ENCODE measurements at regions not wholly inside any gene's neighbourhood (a gene's known extent, or its start where the extent isn't known, plus 50 kb on each side); places are given as distances from the start of the nearest gene placed in this dataset.
"Not testable (repeated sequence)": the region's sequence is repeated elsewhere in the genome, so short reads cannot be mapped to it uniquely, and the experiment has no call there.

GRCh38 chr4:77220828-77221613, 64.0 kb downstream of the CCNG2 start:
- Mint-ChIP-seq H3K36me3 (ENCODE audit: low read depth) (no peaks in the 10 kb centered on the region), H3K4me1 (no peaks in the 10 kb centered on the region), H3K27ac (no peak overlapping the region), H3K4me3 (no peak overlapping the region), H3K27me3 (peaks cover 31% of the 10 kb centered on the region)
- H3K9me3 ChIP-seq (ENCODE audit: control insufficient read depth, low read length, poor library complexity, severe bottlenecking), result no peaks in the 10 kb centered on the region
- no peak for DNase-seq
- ATAC-seq, result no peak

GRCh38 chr4:77225022-77225421, 68.0 kb downstream of the CCNG2 start:
- H3K4me3 Mint-ChIP-seq, result no peak overlapping the region
- H3K27ac Mint-ChIP-seq, result no peak overlapping the region
- no peak for ATAC-seq
- H3K9me3 ChIP-seq (ENCODE audit: control insufficient read depth, low read length, poor library complexity, severe bottlenecking), result no peaks in the 10 kb centered on the region
- H3K27me3 Mint-ChIP-seq, result peaks cover 31% of the 10 kb centered on the region
- no peak for DNase-seq
- H3K36me3 Mint-ChIP-seq (ENCODE audit: low read depth), result no peaks in the 10 kb centered on the region
- no peaks in the 10 kb centered on the region for H3K4me1 Mint-ChIP-seq

- peaks cover 30% of the 10 kb centered on the region for H3K27me3 Mint-ChIP-seq
- no peak for DNase-seq
- no peak overlapping the region for H3K4me3 Mint-ChIP-seq
- no peaks in the 10 kb centered on the region for H3K9me3 ChIP-seq (ENCODE audit: control insufficient read depth, low read length, poor library complexity, severe bottlenecking)
- no peaks in the 10 kb centered on the region for H3K4me1 Mint-ChIP-seq
- no peaks in the 10 kb centered on the region for H3K36me3 Mint-ChIP-seq (ENCODE audit: low read depth)
- ATAC-seq, result no peak
- no peak overlapping the region for H3K27ac Mint-ChIP-seq
Observed at GRCh38 chr4:77226939-77227705, 70.1 kb downstream of the CCNG2 start.

- peaks cover 21% of the 10 kb centered on the region for H3K27me3 Mint-ChIP-seq
- H3K4me3 Mint-ChIP-seq, result no peak overlapping the region
- ATAC-seq (no peak), DNase-seq (no peak)
- H3K4me1 Mint-ChIP-seq, result no peaks in the 10 kb centered on the region
- H3K36me3 Mint-ChIP-seq (ENCODE audit: low read depth), result peaks cover 2% of the 10 kb centered on the region
- H3K9me3 ChIP-seq (ENCODE audit: control insufficient read depth, low read length, poor library complexity, severe bottlenecking), result no peaks in the 10 kb centered on the region
- no peak overlapping the region for H3K27ac Mint-ChIP-seq
Observed at GRCh38 chr4:77229433-77229832, 72.4 kb downstream of the CCNG2 start.

DNA sequence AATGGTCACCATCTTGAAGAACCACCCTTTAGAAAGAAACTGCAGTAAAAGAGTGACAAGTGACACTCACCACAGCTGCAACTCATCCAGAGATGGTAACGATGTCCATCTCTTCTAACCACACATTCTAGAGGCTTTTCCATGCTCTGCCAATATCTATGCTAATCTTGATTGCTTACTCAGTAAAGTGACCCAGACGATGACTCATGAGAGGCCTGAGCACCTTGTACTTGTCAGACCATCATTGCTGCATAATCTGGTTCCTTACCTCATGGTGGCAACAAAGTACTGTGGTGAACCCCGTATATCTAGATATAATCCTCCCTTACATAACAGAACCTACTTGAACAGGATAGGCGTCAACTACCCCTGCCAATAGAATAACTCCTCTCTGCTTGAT, 75.6 kb downstream of the CCNG2 start:
- Mint-ChIP-seq H3K4me3 (no peak overlapping the region), H3K36me3 (ENCODE audit: low read depth) (peaks cover 2% of the 10 kb centered on the region), H3K27me3 (peaks cover 50% of the 10 kb centered on the region), H3K27ac (no peak overlapping the region), H3K4me1 (no peaks in the 10 kb centered on the region)
- DNase-seq, result no peak
- no peak for ATAC-seq
- no peaks in the 10 kb centered on the region for H3K9me3 ChIP-seq (ENCODE audit: control insufficient read depth, low read length, poor library complexity, severe bottlenecking)

GRCh38 chr4:77235289-77235854, 78.4 kb downstream of the CCNG2 start:
- no peaks in the 10 kb centered on the region for H3K9me3 ChIP-seq (ENCODE audit: control insufficient read depth, low read length, poor library complexity, severe bottlenecking)
- no peak overlapping the region for H3K27ac Mint-ChIP-seq
- no peaks in the 10 kb centered on the region for H3K4me1 Mint-ChIP-seq
- no peak overlapping the region for H3K4me3 Mint-ChIP-seq
- no peak for ATAC-seq
- H3K36me3 Mint-ChIP-seq (ENCODE audit: low read depth), result peaks cover 2% of the 10 kb centered on the region
- no peak for DNase-seq
- peaks cover 58% of the 10 kb centered on the region for H3K27me3 Mint-ChIP-seq

DNA sequence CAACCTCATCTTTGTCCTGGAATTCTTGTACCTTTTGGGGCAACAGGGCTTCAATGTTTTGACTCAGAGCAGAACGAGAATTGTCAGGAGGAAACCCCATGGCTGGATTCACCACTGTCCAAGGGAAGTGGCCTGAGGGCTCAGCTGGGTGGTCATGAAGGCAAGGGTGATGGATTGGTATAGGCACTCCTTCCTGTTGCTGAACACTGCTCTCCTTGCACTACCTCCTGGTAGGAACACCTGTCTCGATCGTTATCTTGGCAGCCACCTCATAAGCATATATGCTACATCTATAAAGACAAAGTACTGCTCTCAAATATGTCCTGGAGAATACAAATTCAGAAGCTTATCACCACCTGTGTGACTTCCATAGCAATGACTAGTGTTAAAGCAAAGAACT, 79.8 kb downstream of the CCNG2 start:
- Mint-ChIP-seq H3K4me3 (no peak overlapping the region), H3K36me3 (ENCODE audit: low read depth) (peaks cover 2% of the 10 kb centered on the region), H3K27me3 (peaks cover 70% of the 10 kb centered on the region), H3K4me1 (no peaks in the 10 kb centered on the region), H3K27ac (no peak overlapping the region)
- no peaks in the 10 kb centered on the region for H3K9me3 ChIP-seq (ENCODE audit: control insufficient read depth, low read length, poor library complexity, severe bottlenecking)
- DNase-seq, result no peak
- ATAC-seq, result no peak

DNA sequence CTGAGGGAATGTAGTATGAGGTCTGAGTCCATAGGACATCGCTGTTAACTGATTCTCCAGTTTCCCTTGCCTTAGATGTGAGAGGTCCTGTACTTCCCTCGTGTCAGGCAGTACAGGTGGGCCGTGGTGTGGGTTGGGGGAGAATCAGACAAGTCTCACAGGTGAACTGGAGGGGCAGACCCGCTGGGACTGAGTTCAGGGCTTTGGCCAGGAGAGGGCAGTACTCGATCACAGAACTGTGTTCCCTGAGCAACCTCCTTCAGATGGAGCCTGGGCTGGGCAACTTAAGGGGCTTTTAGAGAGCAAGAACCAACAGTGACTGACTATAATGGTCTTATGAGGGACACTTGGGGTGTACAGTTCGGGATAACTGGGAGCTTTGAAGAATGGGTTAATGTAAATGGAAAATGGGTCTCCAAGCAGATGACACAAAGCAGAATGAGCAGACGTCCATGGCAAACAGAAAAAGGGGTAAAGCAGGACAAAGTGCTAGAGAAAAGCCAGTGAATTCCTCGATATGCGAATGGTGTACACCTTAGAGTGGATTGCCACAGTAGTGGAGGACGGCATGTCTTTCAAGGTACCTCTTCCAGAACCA, 83.6 kb downstream of the CCNG2 start:
- DNase-seq, result peak; percentile 12 to 14 (median 12)
- no peaks in the 10 kb centered on the region for H3K9me3 ChIP-seq (ENCODE audit: control insufficient read depth, low read length, poor library complexity, severe bottlenecking)
- peaks cover 57% of the 10 kb centered on the region for H3K27me3 Mint-ChIP-seq
- no peak overlapping the region for H3K4me3 Mint-ChIP-seq
- peak; percentile 59 for ATAC-seq
- H3K27ac Mint-ChIP-seq, result no peak overlapping the region
- H3K36me3 Mint-ChIP-seq (ENCODE audit: low read depth), result no peaks in the 10 kb centered on the region
- H3K4me1 Mint-ChIP-seq, result no peaks in the 10 kb centered on the region

GRCh38 chr4:77248805-77249204, 91.8 kb downstream of the CCNG2 start:
- H3K9me3 ChIP-seq (ENCODE audit: control insufficient read depth, low read length, poor library complexity, severe bottlenecking), result no peaks in the 10 kb centered on the region
- Mint-ChIP-seq H3K36me3 (ENCODE audit: low read depth) (no peaks in the 10 kb centered on the region), H3K27me3 (peaks cover 30% of the 10 kb centered on the region), H3K4me1 (no peaks in the 10 kb centered on the region), H3K4me3 (no peak overlapping the region), H3K27ac (no peak overlapping the region)
- ATAC-seq (no peak), DNase-seq (no peak)

- no peaks in the 10 kb centered on the region for H3K4me1 Mint-ChIP-seq
- H3K9me3 ChIP-seq (ENCODE audit: control insufficient read depth, low read length, poor library complexity, severe bottlenecking), result no peaks in the 10 kb centered on the region
- H3K27ac Mint-ChIP-seq, result no peak overlapping the region
- DNase-seq (no peak), ATAC-seq (no peak)
- H3K4me3 Mint-ChIP-seq, result no peak overlapping the region
- H3K36me3 Mint-ChIP-seq (ENCODE audit: low read depth), result no peaks in the 10 kb centered on the region
- H3K27me3 Mint-ChIP-seq, result peaks cover 43% of the 10 kb centered on the region
Observed at GRCh38 chr4:77251751-77252150, 94.7 kb downstream of the CCNG2 start.

GRCh38 chr4:77263247-77263646, 106.2 kb downstream of the CCNG2 start:
- H3K27ac Mint-ChIP-seq, result no peak overlapping the region
- no peak for ATAC-seq
- H3K27me3 Mint-ChIP-seq, result no peaks in the 10 kb centered on the region
- no peaks in the 10 kb centered on the region for H3K9me3 ChIP-seq (ENCODE audit: control insufficient read depth, low read length, poor library complexity, severe bottlenecking)
- H3K4me1 Mint-ChIP-seq, result no peaks in the 10 kb centered on the region
- DNase-seq, result no peak
- no peak overlapping the region for H3K4me3 Mint-ChIP-seq
- no peaks in the 10 kb centered on the region for H3K36me3 Mint-ChIP-seq (ENCODE audit: low read depth)

GRCh38 chr4:77263976-77264375, 107.0 kb downstream of the CCNG2 start:
- not testable (repeated sequence) for H3K4me3 Mint-ChIP-seq; DNase-seq; ATAC-seq; H3K27ac Mint-ChIP-seq; H3K36me3 Mint-ChIP-seq (ENCODE audit: low read depth); H3K9me3 ChIP-seq (ENCODE audit: control insufficient read depth, low read length, poor library complexity, severe bottlenecking); H3K4me1 Mint-ChIP-seq; H3K27me3 Mint-ChIP-seq

- no peaks in the 10 kb centered on the region for H3K36me3 Mint-ChIP-seq (ENCODE audit: low read depth)
- no peak for ATAC-seq
- DNase-seq, result no peak
- H3K9me3 ChIP-seq (ENCODE audit: control insufficient read depth, low read length, poor library complexity, severe bottlenecking), result no peaks in the 10 kb centered on the region
- H3K27ac Mint-ChIP-seq, result no peak overlapping the region
- no peaks in the 10 kb centered on the region for H3K27me3 Mint-ChIP-seq
- no peak overlapping the region for H3K4me3 Mint-ChIP-seq
- no peaks in the 10 kb centered on the region for H3K4me1 Mint-ChIP-seq
Observed at GRCh38 chr4:77264826-77265225, 107.8 kb downstream of the CCNG2 start.
